ENCODE measurements at regions not wholly inside any gene's neighbourhood (a gene's known extent, or its start where the extent isn't known, plus 50 kb on each side); places are given as distances from the start of the nearest gene placed in this dataset.

DNA sequence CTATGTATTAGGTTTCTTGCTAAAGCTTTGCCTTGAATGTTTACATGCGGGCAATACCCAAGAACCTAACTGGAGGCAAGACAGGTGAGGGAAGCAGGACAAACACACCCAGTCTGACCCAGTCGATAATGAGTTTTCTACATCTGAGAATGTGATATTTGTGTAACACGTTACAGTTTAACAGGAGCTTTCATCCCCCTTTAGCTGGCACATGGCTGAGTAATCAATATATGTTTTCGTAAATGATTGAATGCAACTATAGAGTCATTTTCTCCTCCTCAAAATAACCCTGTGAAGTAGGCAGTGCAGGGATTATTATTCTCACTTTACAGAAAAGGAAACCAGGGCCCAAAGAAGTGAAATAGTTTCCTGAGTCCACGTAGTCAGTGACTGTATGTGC lies 84.7 kb upstream of the HTR4 start (continued):
- TF ChIP-seq, protein P1, sequence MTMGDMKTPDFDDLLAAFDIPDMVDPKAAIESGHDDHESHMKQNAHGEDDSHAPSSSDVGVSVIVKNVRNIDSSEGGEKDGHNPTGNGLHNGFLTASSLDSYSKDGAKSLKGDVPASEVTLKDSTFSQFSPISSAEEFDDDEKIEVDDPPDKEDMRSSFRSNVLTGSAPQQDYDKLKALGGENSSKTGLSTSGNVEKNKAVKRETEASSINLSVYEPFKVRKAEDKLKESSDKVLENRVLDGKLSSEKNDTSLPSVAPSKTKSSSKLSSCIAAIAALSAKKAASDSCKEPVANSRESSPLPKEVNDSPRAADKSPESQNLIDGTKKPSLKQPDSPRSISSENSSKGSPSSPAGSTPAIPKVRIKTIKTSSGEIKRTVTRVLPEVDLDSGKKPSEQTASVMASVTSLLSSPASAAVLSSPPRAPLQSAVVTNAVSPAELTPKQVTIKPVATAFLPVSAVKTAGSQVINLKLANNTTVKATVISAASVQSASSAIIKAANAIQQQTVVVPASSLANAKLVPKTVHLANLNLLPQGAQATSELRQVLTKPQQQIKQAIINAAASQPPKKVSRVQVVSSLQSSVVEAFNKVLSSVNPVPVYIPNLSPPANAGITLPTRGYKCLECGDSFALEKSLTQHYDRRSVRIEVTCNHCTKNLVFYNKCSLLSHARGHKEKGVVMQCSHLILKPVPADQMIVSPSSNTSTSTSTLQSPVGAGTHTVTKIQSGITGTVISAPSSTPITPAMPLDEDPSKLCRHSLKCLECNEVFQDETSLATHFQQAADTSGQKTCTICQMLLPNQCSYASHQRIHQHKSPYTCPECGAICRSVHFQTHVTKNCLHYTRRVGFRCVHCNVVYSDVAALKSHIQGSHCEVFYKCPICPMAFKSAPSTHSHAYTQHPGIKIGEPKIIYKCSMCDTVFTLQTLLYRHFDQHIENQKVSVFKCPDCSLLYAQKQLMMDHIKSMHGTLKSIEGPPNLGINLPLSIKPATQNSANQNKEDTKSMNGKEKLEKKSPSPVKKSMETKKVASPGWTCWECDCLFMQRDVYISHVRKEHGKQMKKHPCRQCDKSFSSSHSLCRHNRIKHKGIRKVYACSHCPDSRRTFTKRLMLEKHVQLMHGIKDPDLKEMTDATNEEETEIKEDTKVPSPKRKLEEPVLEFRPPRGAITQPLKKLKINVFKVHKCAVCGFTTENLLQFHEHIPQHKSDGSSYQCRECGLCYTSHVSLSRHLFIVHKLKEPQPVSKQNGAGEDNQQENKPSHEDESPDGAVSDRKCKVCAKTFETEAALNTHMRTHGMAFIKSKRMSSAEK (CRISPR knock-in tag; IDR thresholded peaks at IDR 0.05; ENCODE audit: borderline replicate concordance), result no peak
- TF ChIP-seq, protein P2, sequence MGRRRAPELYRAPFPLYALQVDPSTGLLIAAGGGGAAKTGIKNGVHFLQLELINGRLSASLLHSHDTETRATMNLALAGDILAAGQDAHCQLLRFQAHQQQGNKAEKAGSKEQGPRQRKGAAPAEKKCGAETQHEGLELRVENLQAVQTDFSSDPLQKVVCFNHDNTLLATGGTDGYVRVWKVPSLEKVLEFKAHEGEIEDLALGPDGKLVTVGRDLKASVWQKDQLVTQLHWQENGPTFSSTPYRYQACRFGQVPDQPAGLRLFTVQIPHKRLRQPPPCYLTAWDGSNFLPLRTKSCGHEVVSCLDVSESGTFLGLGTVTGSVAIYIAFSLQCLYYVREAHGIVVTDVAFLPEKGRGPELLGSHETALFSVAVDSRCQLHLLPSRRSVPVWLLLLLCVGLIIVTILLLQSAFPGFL (CRISPR knock-in tag; IDR thresholded peaks at IDR 0.05; ENCODE audit: borderline replicate concordance), result no peak

DNA sequence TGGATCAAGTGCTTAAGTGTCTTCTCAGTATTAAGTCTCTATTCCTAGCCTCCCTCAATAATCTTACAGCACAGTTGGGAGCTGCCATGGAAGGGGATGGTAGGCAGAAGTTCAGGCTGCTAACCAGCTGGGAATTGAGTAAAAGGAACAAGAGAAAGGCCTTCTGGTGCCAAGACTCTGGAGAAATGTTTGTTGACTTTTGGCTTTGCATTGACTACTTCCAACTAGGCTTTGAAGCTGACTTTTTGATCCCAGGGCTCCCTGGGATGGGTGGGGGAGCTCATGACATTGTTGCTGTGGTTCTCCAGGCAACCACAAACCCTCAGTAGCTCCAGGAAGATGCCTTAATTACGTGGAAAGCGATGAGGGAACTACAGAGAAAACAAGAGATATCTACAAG lies 85.2 kb upstream of the HTR4 start:
- Mint-ChIP-seq H3K4me3 (no peak overlapping the region), H3K9me3 (0 out of 2 replicates have a peak, but pooled peaks cover 4% of the 10 kb centered on the region), H3K4me1 (no peaks in the 10 kb centered on the region), H3K27me3 (ENCODE audit: low read depth) (no peaks in the 10 kb centered on the region; the same call in 1 of the 2 replicates), H3K27ac (no peak overlapping the region), H3K36me3 (no peaks in the 10 kb centered on the region)
- no peak for TF ChIP-seq FOXP4 (CRISPR knock-in tag; IDR thresholded peaks at IDR 0.05)
- TF ChIP-seq, protein P3, sequence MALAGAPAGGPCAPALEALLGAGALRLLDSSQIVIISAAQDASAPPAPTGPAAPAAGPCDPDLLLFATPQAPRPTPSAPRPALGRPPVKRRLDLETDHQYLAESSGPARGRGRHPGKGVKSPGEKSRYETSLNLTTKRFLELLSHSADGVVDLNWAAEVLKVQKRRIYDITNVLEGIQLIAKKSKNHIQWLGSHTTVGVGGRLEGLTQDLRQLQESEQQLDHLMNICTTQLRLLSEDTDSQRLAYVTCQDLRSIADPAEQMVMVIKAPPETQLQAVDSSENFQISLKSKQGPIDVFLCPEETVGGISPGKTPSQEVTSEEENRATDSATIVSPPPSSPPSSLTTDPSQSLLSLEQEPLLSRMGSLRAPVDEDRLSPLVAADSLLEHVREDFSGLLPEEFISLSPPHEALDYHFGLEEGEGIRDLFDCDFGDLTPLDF (CRISPR knock-in tag; IDR thresholded peaks at IDR 0.05), result no peak
- no peak for TF ChIP-seq CTCF (IDR thresholded peaks at IDR 0.05)
- TF ChIP-seq GTF2I (CRISPR knock-in tag; conservative IDR thresholded peaks at IDR 0.05), result no peak
- no peak for TF ChIP-seq TEAD1 (CRISPR knock-in tag; IDR thresholded peaks at IDR 0.05)
- TF ChIP-seq MXD4 (CRISPR knock-in tag; IDR thresholded peaks at IDR 0.05; ENCODE audit: borderline replicate concordance), result no peak
- TF ChIP-seq, protein P4, sequence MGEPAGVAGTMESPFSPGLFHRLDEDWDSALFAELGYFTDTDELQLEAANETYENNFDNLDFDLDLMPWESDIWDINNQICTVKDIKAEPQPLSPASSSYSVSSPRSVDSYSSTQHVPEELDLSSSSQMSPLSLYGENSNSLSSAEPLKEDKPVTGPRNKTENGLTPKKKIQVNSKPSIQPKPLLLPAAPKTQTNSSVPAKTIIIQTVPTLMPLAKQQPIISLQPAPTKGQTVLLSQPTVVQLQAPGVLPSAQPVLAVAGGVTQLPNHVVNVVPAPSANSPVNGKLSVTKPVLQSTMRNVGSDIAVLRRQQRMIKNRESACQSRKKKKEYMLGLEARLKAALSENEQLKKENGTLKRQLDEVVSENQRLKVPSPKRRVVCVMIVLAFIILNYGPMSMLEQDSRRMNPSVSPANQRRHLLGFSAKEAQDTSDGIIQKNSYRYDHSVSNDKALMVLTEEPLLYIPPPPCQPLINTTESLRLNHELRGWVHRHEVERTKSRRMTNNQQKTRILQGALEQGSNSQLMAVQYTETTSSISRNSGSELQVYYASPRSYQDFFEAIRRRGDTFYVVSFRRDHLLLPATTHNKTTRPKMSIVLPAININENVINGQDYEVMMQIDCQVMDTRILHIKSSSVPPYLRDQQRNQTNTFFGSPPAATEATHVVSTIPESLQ (CRISPR knock-in tag; IDR thresholded peaks at IDR 0.05), result no peak
- TF ChIP-seq SMAD4 (CRISPR knock-in tag; IDR thresholded peaks at IDR 0.05), result no peak
- no peak for TF ChIP-seq GRHL2 (CRISPR knock-in tag; IDR thresholded peaks at IDR 0.05; ENCODE audit: insufficient replicate concordance, severe bottlenecking)
- POLR2A ChIA-PET, result no interaction called here
- CTCF ChIA-PET, result interaction anchor here (0.6 to 5.6 kb wide), 9 partner anchors 8 to 826 kb away, joined by 3 to 66 read pairs (median 5); no protein-coding TSS in a partner anchor
- DNase-seq (ENCODE audit: low spot score) (no peak), ATAC-seq (no peak)

Data from WTC11 (cell line).